GM13977 (cell line): ENCODE measurements at regions not wholly inside any gene's neighbourhood (a gene's known extent, or its start where the extent isn't known, plus 50 kb on each side); places are given as distances from the start of the nearest gene placed in this dataset.
"Not testable (repeated sequence)": the region's sequence is repeated elsewhere in the genome, so short reads cannot be mapped to it uniquely, and the experiment has no call there.

Experiments used
- DNase-seq: peaks from one replicate; pipeline ENCODE4 v3.0.0; 2012; ENCODE audit warnings: low spot score
- CTCF ChIP-seq: IDR thresholded peaks from 2 replicates; pipeline ENCODE4 v1.5.1; 2012; ENCODE audit warnings: mild to moderate bottlenecking, control low read depth; ENCODE audit not compliant: insufficient read depth; ENCODE audit errors: extremely low read depth, missing control alignments
- in situ Hi-C: fragments of 300-500 bp; cut with MboI; formaldehyde crosslinking; loops from one replicate; pipeline ENCODE4 v1.12.0; 2022; ENCODE audit warnings: low sequenced_read_pairs, low pct_unique_long_range_greater_than_20kb, mixed read lengths, inconsistent platforms; ENCODE audit not compliant: unreplicated experiment

- in situ Hi-C loops, result no loop called here
- DNase-seq, result no peak
- TF ChIP-seq CTCF, result no peak
Measured at GRCh38 chr12:20055856-20056255, 312.5 kb upstream of the PDE3A start.

- DNase-seq, result no peak
- no peak for TF ChIP-seq CTCF
- in situ Hi-C loops, result no loop called here
Measured at GRCh38 chr12:20057398-20057797, 310.9 kb upstream of the PDE3A start.

- no peak for DNase-seq
- in situ Hi-C loops, result no loop called here
- no peak for TF ChIP-seq CTCF
Measured at GRCh38 chr12:20063116-20063515, 305.2 kb upstream of the PDE3A start.

DNA sequence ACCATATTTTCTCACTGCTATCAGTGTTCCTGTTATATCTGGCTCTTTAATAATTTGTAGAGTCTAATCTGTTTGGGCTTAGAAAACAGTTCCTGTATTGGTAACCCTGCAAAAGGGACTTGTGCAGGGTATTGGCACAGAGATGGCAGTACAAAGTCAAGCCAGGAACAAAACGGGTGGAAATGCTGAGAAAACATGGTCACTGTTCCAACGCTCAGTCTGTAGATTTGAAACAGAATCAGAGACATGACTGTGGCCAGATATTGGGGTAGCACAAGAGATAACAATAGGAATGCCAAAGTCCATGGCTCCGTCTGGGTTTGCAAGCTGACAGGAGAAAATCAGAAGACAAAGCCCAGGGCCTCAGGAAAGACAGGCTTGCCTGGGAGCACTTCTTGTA, 290.7 kb upstream of the PDE3A start:
- no peak for TF ChIP-seq CTCF
- in situ Hi-C loops, result no loop called here
- no peak for DNase-seq

DNA sequence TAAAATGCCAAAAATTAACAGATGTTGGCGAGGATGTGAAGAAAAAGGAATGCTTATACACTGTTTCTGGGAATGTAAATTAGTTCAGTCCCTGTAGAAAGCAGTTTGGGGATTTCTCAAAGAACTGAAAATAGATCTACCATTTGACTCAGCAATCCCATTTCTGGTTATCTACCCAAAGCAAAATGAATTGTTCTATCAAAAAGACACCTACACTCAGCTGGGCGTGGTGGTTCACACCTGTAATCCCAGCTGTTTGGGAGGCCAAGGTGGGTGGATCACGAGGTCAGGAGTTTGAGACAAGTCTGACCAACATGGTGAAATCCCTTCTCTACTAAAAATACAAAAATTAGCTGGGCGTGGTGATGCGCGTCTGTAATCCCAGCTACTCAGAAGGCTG, 279.3 kb upstream of the PDE3A start:
- no peak for TF ChIP-seq CTCF
- DNase-seq, result no peak
- in situ Hi-C loops, result no loop called here

DNA sequence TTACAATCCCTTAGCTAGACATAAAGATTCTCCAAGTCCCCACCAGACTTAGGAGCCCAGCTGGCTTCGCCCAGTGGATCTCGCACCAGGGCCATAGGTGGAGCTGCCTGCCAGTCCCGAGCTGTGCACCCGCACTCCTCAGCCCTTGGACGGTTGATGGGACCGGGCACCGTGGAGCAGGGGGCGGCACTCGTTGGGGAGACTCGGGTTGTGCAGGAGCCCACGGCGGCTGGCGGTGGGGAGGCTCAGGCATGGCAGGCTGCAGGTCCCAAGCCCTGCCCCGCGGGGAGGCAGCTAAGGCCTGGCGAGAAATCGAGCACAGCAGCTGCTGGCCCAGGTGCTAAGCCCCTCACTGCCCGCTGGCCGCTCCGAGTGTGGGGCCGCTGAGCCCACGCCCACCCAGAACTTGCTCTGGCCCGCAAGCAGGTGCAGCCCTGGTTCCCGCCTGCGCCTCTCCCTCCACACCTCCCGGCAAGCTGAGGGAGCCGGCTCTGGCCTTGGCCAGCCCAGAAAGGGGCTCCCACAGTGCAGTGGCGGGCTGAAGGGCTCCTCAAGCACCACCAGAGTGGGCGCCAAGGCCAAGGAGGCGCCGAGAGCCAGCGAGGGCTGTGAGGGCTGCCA, 275.0 kb upstream of the PDE3A start:
- DNase-seq, in situ Hi-C loops: not testable (repeated sequence)

DNA sequence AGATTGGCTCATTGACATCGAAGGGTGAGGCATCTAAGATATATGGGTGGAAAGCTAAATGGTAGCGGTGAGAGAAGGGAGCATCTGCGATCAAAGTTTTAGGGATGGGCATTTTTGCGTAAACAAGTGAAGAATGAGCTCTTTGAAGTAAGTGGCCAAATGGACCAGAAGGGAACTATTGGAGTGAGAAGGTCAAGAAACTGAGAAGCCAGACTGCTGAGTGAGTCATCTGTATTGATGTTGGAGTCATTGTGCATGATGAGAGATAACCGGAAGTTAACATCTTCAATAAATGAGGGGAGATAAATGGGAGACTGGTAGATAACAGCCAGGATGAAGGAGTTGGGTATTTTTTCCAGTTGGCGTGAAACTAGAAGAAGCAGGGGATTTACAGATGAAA, 271.9 kb upstream of the PDE3A start:
- in situ Hi-C loops, result no loop called here
- DNase-seq, result no peak
- TF ChIP-seq CTCF, result no peak
